ENCODE measurements at regions not wholly inside any gene's neighbourhood (a gene's known extent, or its start where the extent isn't known, plus 50 kb on each side); places are given as distances from the start of the nearest gene placed in this dataset.

GRCh38 chr10:107913317-107914294 is 749.1 kb upstream of the SORCS1 start:
- TF ChIP-seq CTCF (IDR thresholded peaks at IDR 0.05 in 8 of 11, conservative IDR thresholded peaks at IDR 0.05 in 3 of 11) (no peak), POLR2A (IDR thresholded peaks at IDR 0.05) (no peak)

Measured in spleen (tissue), 7 donors.